ENCODE measurements at regions not wholly inside any gene's neighbourhood (a gene's known extent, or its start where the extent isn't known, plus 50 kb on each side); places are given as distances from the start of the nearest gene placed in this dataset.

DNA sequence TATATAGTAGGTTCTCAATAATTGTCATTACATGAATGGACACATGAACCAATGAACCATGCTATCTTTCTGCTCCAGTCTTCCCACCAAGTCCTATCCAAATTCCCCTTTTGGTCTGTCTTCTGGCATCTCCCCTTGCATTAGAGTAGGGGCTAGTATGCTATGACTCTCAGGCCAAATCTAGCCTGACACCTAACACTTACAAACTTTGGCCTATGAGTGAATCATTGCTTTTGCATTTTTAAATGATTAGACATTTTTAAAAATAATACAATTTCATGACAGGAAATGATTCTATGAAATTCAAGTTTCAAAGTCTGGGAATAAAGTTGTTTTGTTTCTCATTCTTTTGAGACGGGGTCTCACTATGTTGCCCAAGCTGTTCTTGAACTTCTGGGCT is 102.5 kb upstream of the MAF start:
- no peak for DNase-seq (ENCODE audit: low read depth, low spot score)
- no peak overlapping the region for H2AFZ ChIP-seq (ENCODE audit: low read depth, low read length)
- no peak overlapping the region for H3K9ac ChIP-seq (replicated peaks; ENCODE audit: extremely low read depth, insufficient read depth, low read length)
- peaks cover 3% of the 10 kb centered on the region for H3K9me3 ChIP-seq (replicated peaks; ENCODE audit: control insufficient read depth, insufficient read depth, low read length)
- H3K79me2 ChIP-seq (ENCODE audit: control insufficient read depth, insufficient read depth, low read length), result no peaks in the 10 kb centered on the region
- no peak overlapping the region for H3K4me3 ChIP-seq (replicated peaks in 1 of 3; ENCODE audit: insufficient read depth in 1 of 3, low read depth in 1 of 3, low read length in 3 of 3)
- H3K4me2 ChIP-seq (ENCODE audit: insufficient read depth, low read length), result no peak overlapping the region
- no peaks in the 10 kb centered on the region for H3K36me3 ChIP-seq (ENCODE audit: control insufficient read depth in 2 of 2, extremely low read depth in 1 of 2, insufficient read depth in 2 of 2, low read length in 2 of 2)
- ChIA-PET POLR2A (no interaction called here), CTCF (no interaction called here)
- dilution Hi-C loops (cut with MboI; ENCODE audit: extremely low pct_ligation_motif_present, low sequenced_read_pairs) (no loop called here), intact Hi-C loops (cut with micrococcal nuclease) (no loop called here)
- no peaks in the 10 kb centered on the region for H3K9me1 ChIP-seq (replicated peaks; ENCODE audit: control insufficient read depth, extremely low read depth, insufficient read depth, low read length)
- H3K27me3 ChIP-seq (ENCODE audit: control insufficient read depth in 2 of 2, insufficient read depth in 2 of 2, low read length in 2 of 2), result no peaks in the 10 kb centered on the region
- no peak overlapping the region for H3K27ac ChIP-seq (ENCODE audit: insufficient read depth, low read depth, low read length)
- no peak for FAIRE-seq
- no peak for TF ChIP-seq POLR2AphosphoS5 (IDR thresholded peaks at IDR 0.05; ENCODE audit: insufficient read depth, low read depth, low read length)
- TF ChIP-seq, protein P1, sequence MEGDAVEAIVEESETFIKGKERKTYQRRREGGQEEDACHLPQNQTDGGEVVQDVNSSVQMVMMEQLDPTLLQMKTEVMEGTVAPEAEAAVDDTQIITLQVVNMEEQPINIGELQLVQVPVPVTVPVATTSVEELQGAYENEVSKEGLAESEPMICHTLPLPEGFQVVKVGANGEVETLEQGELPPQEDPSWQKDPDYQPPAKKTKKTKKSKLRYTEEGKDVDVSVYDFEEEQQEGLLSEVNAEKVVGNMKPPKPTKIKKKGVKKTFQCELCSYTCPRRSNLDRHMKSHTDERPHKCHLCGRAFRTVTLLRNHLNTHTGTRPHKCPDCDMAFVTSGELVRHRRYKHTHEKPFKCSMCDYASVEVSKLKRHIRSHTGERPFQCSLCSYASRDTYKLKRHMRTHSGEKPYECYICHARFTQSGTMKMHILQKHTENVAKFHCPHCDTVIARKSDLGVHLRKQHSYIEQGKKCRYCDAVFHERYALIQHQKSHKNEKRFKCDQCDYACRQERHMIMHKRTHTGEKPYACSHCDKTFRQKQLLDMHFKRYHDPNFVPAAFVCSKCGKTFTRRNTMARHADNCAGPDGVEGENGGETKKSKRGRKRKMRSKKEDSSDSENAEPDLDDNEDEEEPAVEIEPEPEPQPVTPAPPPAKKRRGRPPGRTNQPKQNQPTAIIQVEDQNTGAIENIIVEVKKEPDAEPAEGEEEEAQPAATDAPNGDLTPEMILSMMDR (IDR thresholded peaks at IDR 0.05; ENCODE audit: extremely low read depth in 1 of 2, insufficient read depth in 1 of 2, low read depth in 1 of 2, low read length in 2 of 2), result no peak
- no peak for TF ChIP-seq GATA2 (IDR thresholded peaks at IDR 0.05; ENCODE audit: insufficient read depth, insufficient read length, low read depth, low read length)
- TF ChIP-seq, protein P2, sequence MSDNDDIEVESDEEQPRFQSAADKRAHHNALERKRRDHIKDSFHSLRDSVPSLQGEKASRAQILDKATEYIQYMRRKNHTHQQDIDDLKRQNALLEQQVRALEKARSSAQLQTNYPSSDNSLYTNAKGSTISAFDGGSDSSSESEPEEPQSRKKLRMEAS (IDR thresholded peaks at IDR 0.05; ENCODE audit: insufficient read depth, insufficient read length), result no peak
- no peak for TF ChIP-seq FOS (IDR thresholded peaks at IDR 0.05; ENCODE audit: borderline replicate concordance, insufficient read depth, low read length)
- no peak for TF ChIP-seq EZH2 (IDR thresholded peaks at IDR 0.05; ENCODE audit: borderline replicate concordance, low read depth, low read length, severe bottlenecking)
- TF ChIP-seq MYC (IDR thresholded peaks at IDR 0.05; ENCODE audit: low read depth, low read length), result no peak
- TF ChIP-seq POLR2A (IDR thresholded peaks at IDR 0.05; ENCODE audit: low read depth, low read length), result no peak
- no peak for TF ChIP-seq JUN (IDR thresholded peaks at IDR 0.05; ENCODE audit: borderline replicate concordance, insufficient read depth, insufficient read length, low read depth)
- BruUV-seq (replicated peaks), result no TSS peak
- H4K20me1 ChIP-seq (replicated peaks; ENCODE audit: control insufficient read depth, extremely low read depth, insufficient read depth, low read length), result no peaks in the 10 kb centered on the region
- no peaks in the 10 kb centered on the region for H3K4me1 ChIP-seq (ENCODE audit: control insufficient read depth, extremely low read depth, insufficient read depth, low read length)

Measured in endothelial cell of umbilical vein (primary cell).